Vagina (tissue), 2 donors: ENCODE measurements at regions not wholly inside any gene's neighbourhood (a gene's known extent, or its start where the extent isn't known, plus 50 kb on each side); places are given as distances from the start of the nearest gene placed in this dataset.

ENCODE experiments used
- POLR2A ChIP-seq, 2 donors: fragments of 450-650 bp; IDR thresholded peaks; one replicate each; pipeline ENCODE4 v1.6.1; 2017; ENCODE audit warnings: antibody characterized with exemption in 2 of 2, mild to moderate bottlenecking in 2 of 2, moderate library complexity in 2 of 2
- TF ChIP-seq, protein P1 (sequence below), 3 experiments: fragments of 450-650 bp in 2 of 3; fragments of 200-600 bp in 1 of 3; sonication (generic) in 1 of 3; IDR thresholded peaks; one replicate each; pipeline ENCODE4 v1.5.1; 2017 to 2019; ENCODE audit warnings: antibody characterized with exemption in 3 of 3, mild to moderate bottlenecking in 2 of 3, moderate library complexity in 2 of 3

DNA sequence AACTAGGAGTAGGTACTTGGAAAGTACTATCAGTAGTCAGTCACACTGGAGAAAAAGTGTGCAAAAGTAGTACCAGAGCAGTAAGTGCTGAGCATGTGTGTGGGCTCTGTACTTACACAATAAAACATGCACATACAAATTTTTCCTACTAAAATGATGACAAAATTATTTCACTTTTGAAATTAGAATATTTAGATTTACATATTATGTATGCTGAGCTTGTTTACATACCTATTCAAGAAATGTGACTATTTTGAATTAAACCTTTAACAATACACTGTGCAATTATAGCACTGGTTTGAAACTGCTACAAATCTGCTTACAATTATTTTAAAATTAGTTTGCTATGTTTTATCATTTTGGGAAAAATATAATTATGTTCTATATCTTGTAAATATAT, 2781.6 kb upstream of the PCDH20 start:
- no peak for TF ChIP-seq POLR2A (IDR thresholded peaks at IDR 0.05)
- TF ChIP-seq, protein P1, sequence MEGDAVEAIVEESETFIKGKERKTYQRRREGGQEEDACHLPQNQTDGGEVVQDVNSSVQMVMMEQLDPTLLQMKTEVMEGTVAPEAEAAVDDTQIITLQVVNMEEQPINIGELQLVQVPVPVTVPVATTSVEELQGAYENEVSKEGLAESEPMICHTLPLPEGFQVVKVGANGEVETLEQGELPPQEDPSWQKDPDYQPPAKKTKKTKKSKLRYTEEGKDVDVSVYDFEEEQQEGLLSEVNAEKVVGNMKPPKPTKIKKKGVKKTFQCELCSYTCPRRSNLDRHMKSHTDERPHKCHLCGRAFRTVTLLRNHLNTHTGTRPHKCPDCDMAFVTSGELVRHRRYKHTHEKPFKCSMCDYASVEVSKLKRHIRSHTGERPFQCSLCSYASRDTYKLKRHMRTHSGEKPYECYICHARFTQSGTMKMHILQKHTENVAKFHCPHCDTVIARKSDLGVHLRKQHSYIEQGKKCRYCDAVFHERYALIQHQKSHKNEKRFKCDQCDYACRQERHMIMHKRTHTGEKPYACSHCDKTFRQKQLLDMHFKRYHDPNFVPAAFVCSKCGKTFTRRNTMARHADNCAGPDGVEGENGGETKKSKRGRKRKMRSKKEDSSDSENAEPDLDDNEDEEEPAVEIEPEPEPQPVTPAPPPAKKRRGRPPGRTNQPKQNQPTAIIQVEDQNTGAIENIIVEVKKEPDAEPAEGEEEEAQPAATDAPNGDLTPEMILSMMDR (IDR thresholded peaks at IDR 0.05) = no peak
